GM19099 (cell line): ENCODE measurements at regions not wholly inside any gene's neighbourhood (a gene's known extent, or its start where the extent isn't known, plus 50 kb on each side); places are given as distances from the start of the nearest gene placed in this dataset.

ENCODE experiments used
- POLR2A ChIP-seq: IDR thresholded peaks from 3 replicates; pipeline ENCODE4 v1.6.1; 2011; ENCODE audit warnings: low read depth; ENCODE audit not compliant: insufficient read length; ENCODE audit errors: extremely low read depth

- no peak for TF ChIP-seq POLR2A
Measured at GRCh38 chr9:129280623-129281271, 102.7 kb upstream of the IER5L start.

- TF ChIP-seq POLR2A, result no peak
Measured at GRCh38 chr9:129280236-129280622, 102.2 kb upstream of the IER5L start.

- no peak for TF ChIP-seq POLR2A
Measured at GRCh38 chr9:129278391-129279237, 100.6 kb upstream of the IER5L start.

- TF ChIP-seq POLR2A, result no peak
Measured at GRCh38 chr9:129276486-129277230, 98.6 kb upstream of the IER5L start.

GRCh38 chr9:129275626-129276247 is 97.7 kb upstream of the IER5L start:
- no peak for TF ChIP-seq POLR2A

- TF ChIP-seq POLR2A, result no peak
Measured at GRCh38 chr9:129273941-129274684, 96.1 kb upstream of the IER5L start.

- no peak for TF ChIP-seq POLR2A
Measured at GRCh38 chr9:129273136-129273895, 95.3 kb upstream of the IER5L start.

GRCh38 chr9:129272348-129273025 is 94.4 kb upstream of the IER5L start:
- no peak for TF ChIP-seq POLR2A

GRCh38 chr9:129270903-129271431 is 92.9 kb upstream of the IER5L start:
- no peak for TF ChIP-seq POLR2A

GRCh38 chr9:129270205-129270604 is 92.1 kb upstream of the IER5L start:
- TF ChIP-seq POLR2A, result no peak

- no peak for TF ChIP-seq POLR2A
Measured at GRCh38 chr9:129267141-129267540, 89.1 kb upstream of the IER5L start.

- TF ChIP-seq POLR2A, result no peak
Measured at GRCh38 chr9:129266536-129266935, 88.5 kb upstream of the IER5L start.

- no peak for TF ChIP-seq POLR2A
Measured at GRCh38 chr9:129264388-129264787, 86.3 kb upstream of the IER5L start.
